Occipital lobe (tissue), 1 donor: ENCODE measurements at regions not wholly inside any gene's neighbourhood (a gene's known extent, or its start where the extent isn't known, plus 50 kb on each side); places are given as distances from the start of the nearest gene placed in this dataset.
"Not testable (repeated sequence)": the region's sequence is repeated elsewhere in the genome, so short reads cannot be mapped to it uniquely, and the experiment has no call there.

Source experiments
- DNase-seq: peaks from one replicate; lab custom pipeline; 2025; lab: John Stamatoyannopoulos, UW

- no peak for DNase-seq
These were observed 404.9 kb upstream of the PRKCQ start for GRCh38 chr10:6984971-6985370.

GRCh38 chr10:6984016-6984415 is 403.9 kb upstream of the PRKCQ start:
- DNase-seq = not testable (repeated sequence)

GRCh38 chr10:6980353-6980752 is 400.3 kb upstream of the PRKCQ start:
- no peak for DNase-seq

GRCh38 chr10:6979371-6979770 is 399.3 kb upstream of the PRKCQ start:
- no peak for DNase-seq

GRCh38 chr10:6978187-6978627 is 398.1 kb upstream of the PRKCQ start:
- DNase-seq = no peak

- no peak for DNase-seq
These were observed 397.5 kb upstream of the PRKCQ start for GRCh38 chr10:6977398-6978186.

- no peak for DNase-seq
These were observed 393.8 kb upstream of the PRKCQ start for GRCh38 chr10:6973899-6974298.

GRCh38 chr10:6972226-6972625 is 392.1 kb upstream of the PRKCQ start:
- no peak for DNase-seq

GRCh38 chr10:6969659-6970058 is 389.6 kb upstream of the PRKCQ start:
- DNase-seq = no peak

- DNase-seq = no peak
These were observed 384.5 kb upstream of the PRKCQ start for GRCh38 chr10:6964543-6964942.

GRCh38 chr10:6962576-6962975 is 382.5 kb upstream of the PRKCQ start:
- no peak for DNase-seq

- no peak for DNase-seq
These were observed 378.6 kb upstream of the PRKCQ start for GRCh38 chr10:6958711-6959110.

GRCh38 chr10:6958254-6958653 is 378.2 kb upstream of the PRKCQ start:
- no peak for DNase-seq

GRCh38 chr10:6957851-6958250 is 377.8 kb upstream of the PRKCQ start:
- no peak for DNase-seq

- DNase-seq = no peak
These were observed 376.5 kb upstream of the PRKCQ start for GRCh38 chr10:6956562-6956961.

- DNase-seq = no peak
These were observed 373.3 kb upstream of the PRKCQ start for GRCh38 chr10:6953271-6953801.

GRCh38 chr10:6951732-6952131 is 371.7 kb upstream of the PRKCQ start:
- DNase-seq = no peak

- no peak for DNase-seq
These were observed 370.1 kb upstream of the PRKCQ start for GRCh38 chr10:6950133-6950532.

- DNase-seq = no peak
These were observed 364.4 kb upstream of the PRKCQ start for GRCh38 chr10:6944436-6944835.

GRCh38 chr10:6938384-6938783 is 358.3 kb upstream of the PRKCQ start:
- DNase-seq = no peak

GRCh38 chr10:6936931-6937330 is 356.9 kb upstream of the PRKCQ start:
- no peak for DNase-seq

- DNase-seq = no peak
These were observed 349.2 kb upstream of the PRKCQ start for GRCh38 chr10:6929148-6929830.

GRCh38 chr10:6928586-6928985 is 348.5 kb upstream of the PRKCQ start:
- no peak for DNase-seq
